NB4 (cell line): ENCODE measurements at regions not wholly inside any gene's neighbourhood (a gene's known extent, or its start where the extent isn't known, plus 50 kb on each side); places are given as distances from the start of the nearest gene placed in this dataset.

Experiments
- DNase-seq: peaks from one replicate; pipeline ENCODE4 v3.0.0; 2010; ENCODE audit warnings: low read depth
- H3K4me3 ChIP-seq: one replicate; pipeline ENCODE4 v1.5.1; 2011; ENCODE audit warnings: mild to moderate bottlenecking, low read depth, low read length, moderate library complexity
- MYC ChIP-seq: IDR thresholded peaks from 2 replicates; pipeline ENCODE4 v1.6.1; 2011; ENCODE audit warnings: low read depth, low read length
- POLR2A ChIP-seq: IDR thresholded peaks from 2 replicates; pipeline ENCODE4 v1.6.1; 2011; ENCODE audit warnings: mild to moderate bottlenecking; ENCODE audit not compliant: insufficient read length; ENCODE audit errors: extremely low read depth
- TF ChIP-seq, protein P1 (sequence below): IDR thresholded peaks from 2 replicates; pipeline ENCODE4 v1.6.1; 2011; ENCODE audit warnings: low read depth, low read length
- TF ChIP-seq, protein P2 (sequence below): IDR thresholded peaks from one replicate; pipeline ENCODE4 v1.5.1; 2012; ENCODE audit warnings: low read depth, low read length

DNA sequence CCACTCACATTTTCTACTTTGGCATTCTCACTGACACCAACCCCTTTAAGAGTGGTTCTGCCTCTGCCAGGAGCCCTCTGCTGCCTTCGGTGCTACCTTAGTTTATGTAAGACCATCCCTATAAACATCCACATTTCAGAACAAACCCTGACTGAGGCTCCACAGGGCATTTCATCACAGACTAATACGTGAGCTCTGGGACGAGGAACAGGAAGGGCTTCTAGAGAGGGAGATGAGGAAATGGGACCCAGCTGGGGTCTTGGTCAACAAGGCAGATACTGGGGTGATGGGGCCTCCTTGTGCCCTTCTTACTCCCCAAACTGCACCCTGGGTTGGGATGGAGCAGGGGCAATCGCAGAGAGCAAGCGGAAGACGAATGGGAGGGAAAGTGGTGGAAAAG lies 86.5 kb upstream of the FYN start:
- H3K4me3 ChIP-seq = no peak overlapping the region
- peak; percentile 53 for DNase-seq
- TF ChIP-seq POLR2A = no peak
- TF ChIP-seq, protein P1, sequence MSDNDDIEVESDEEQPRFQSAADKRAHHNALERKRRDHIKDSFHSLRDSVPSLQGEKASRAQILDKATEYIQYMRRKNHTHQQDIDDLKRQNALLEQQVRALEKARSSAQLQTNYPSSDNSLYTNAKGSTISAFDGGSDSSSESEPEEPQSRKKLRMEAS = no peak
- TF ChIP-seq, protein P2, sequence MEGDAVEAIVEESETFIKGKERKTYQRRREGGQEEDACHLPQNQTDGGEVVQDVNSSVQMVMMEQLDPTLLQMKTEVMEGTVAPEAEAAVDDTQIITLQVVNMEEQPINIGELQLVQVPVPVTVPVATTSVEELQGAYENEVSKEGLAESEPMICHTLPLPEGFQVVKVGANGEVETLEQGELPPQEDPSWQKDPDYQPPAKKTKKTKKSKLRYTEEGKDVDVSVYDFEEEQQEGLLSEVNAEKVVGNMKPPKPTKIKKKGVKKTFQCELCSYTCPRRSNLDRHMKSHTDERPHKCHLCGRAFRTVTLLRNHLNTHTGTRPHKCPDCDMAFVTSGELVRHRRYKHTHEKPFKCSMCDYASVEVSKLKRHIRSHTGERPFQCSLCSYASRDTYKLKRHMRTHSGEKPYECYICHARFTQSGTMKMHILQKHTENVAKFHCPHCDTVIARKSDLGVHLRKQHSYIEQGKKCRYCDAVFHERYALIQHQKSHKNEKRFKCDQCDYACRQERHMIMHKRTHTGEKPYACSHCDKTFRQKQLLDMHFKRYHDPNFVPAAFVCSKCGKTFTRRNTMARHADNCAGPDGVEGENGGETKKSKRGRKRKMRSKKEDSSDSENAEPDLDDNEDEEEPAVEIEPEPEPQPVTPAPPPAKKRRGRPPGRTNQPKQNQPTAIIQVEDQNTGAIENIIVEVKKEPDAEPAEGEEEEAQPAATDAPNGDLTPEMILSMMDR = no peak
- no peak for TF ChIP-seq MYC

DNA sequence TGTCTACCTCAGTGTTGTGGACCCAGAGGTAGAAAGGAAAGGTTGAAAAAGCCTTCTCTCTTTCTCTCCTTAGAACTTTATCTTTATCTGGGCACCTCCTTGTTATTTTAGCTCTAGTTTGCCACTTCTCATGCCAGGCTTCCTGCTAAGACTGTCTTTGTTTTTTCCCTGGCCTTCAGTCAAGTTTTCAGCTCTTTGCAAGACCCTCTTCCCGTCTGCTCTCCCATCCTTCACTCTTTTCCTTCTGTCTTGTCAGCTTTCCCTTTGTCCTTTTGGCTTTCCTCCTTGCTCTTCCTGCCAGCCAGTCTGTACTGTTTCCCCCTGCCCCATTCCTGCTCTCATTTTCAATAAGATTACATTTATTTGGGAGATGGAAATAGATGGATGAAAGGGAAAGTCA lies 86.8 kb upstream of the CCN6 start:
- TF ChIP-seq, protein P2 = no peak
- TF ChIP-seq MYC (no peak), POLR2A (no peak)
- TF ChIP-seq, protein P1 = no peak
- no peak for DNase-seq
- no peak overlapping the region for H3K4me3 ChIP-seq

DNA sequence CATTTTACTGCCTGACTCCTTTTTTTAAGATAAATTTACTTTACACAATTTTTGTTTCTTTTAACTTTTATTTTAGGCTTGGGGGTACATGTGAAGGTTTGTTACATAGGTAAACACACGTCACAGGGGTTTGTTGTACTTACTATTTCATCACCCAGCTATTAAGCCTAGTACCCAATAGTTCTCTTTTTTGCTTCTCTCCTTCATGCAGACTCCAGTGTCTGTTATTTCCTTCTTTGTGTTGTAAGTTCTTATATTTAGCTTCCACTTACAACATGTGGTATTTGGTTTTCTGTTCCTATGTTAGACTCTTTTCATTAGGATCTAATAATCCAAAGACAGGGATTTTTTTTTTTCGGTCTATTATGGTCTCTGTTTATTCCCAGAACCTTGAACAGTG lies 83.5 kb upstream of the CCN6 start:
- TF ChIP-seq MYC (no peak), POLR2A (no peak)
- TF ChIP-seq, protein P1 = no peak
- TF ChIP-seq, protein P2 = no peak
- H3K4me3 ChIP-seq = no peak overlapping the region
- peak; percentile 44 for DNase-seq

DNA sequence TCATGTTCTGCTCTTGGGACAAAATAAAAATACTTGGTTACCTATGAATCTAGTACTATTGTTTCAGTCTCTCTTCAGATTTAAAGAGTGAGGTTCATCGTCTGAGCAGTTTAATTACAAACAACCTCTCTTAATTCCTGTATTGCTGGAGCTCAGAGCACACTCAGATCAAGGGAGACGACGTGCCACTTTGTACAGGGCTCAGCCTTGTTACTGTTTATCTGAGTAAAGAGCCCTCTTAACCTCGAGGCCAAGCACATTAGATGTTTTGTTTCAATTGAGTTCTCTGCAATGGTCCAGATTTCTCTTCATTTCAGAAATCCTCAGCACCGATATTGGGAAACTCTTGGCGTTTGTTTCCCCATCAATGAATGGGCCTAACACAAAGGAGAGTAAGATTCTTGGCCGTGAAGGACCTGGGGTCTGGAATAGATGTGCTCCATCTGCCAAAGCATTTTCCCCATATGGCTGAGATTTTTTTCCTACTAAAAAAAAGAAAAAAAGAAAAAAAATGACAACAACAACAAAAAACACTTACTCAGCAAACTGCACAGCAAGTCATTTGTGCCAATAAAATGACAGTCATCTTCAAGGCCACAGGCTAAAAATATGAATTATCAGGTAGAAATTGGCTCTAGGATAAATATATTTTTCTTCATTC lies 82.6 kb upstream of the CCN6 start:
- TF ChIP-seq, protein P1 = no peak
- TF ChIP-seq, protein P2 = no peak
- TF ChIP-seq POLR2A (no peak), MYC (no peak)
- DNase-seq = no peak
- H3K4me3 ChIP-seq = no peak overlapping the region

DNA sequence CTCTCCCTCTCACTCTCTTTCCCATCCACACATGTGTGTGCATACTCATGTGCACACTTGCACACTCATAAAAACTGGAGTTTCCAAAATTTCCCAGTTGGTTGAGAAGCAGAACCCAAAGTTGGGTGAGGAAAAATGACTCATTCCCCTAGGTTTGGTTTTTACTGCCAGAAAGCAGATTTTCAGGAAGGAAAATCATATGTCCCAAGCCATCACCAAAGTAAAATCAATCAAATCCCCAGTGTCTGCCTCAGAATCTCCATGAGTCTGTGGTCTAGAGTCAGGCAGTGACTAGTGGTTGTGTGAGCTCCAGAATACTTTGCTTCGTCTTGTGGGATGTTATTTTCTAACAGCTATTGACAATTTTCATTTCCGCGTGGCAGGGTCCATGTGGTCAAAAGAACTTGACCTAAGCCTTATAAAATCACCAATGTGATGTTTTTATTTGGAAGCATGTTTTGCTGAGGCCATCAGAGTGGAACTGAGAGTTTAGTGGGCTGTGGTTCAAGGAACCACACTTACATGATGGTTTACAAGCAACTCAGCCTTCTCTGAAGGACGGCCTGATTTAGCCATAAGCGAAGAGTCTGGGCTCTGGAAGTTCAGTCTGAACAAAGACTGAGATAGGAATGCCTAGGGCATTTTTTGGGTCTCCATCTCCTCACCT lies 81.9 kb upstream of the CCN6 start:
- TF ChIP-seq, protein P1 = no peak
- TF ChIP-seq POLR2A (no peak), MYC (no peak)
- TF ChIP-seq, protein P2 = no peak
- DNase-seq = no peak
- H3K4me3 ChIP-seq = no peak overlapping the region
